Stimulated activated CD4-positive, alpha-beta T cell treated with anti-CD3 and anti-CD28 coated beads, Interleukin-1b, Interleukin-23, amount 100 ng/mL, for 4 hours (primary cell): ENCODE measurements at regions not wholly inside any gene's neighbourhood (a gene's known extent, or its start where the extent isn't known, plus 50 kb on each side); places are given as distances from the start of the nearest gene placed in this dataset.
"Not testable (repeated sequence)": the region's sequence is repeated elsewhere in the genome, so short reads cannot be mapped to it uniquely, and the experiment has no call there.

Experiments
- DNase-seq, 2 donors: peaks; one replicate each; pipeline ENCODE4 v3.0.0-alpha.2; 2020; ENCODE audit warnings: low read depth in 2 of 2

DNA sequence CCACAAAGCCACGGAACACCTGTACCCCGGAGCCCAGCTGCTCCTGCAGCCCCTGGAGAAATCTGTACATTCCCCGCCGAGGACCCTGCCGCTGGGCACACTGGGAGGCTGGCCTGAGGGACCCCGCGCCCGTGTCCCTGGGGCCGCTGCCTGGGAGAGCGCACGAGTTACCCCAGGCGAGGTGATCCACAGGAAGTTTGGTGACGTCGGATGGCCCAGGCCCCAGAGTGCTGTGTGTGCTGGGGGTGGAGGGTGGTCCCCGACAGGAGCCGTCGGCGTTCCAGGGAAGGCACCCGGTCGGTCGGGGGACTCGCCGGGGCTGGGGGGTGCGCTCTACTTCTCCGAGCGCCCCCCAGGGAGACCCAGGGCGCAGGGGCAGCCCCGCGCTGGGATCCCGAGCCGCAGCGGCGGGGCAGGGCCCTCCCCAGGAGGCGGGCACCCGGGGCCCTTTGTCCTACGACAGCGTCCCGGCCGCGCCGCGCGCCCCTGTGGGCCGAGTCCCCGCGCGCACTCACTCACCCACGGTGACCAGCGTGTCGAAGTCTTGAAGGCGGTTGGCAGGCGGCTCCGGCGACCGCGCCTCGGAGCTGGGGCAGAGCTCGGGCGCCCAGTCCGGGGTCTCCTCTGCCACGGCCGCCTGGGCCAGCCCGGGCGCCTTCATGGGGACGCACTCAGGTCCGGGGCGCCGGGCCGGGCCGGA, 129.5 kb upstream of the PRKX start:
- peak; percentile 5 to 12 for DNase-seq

DNA sequence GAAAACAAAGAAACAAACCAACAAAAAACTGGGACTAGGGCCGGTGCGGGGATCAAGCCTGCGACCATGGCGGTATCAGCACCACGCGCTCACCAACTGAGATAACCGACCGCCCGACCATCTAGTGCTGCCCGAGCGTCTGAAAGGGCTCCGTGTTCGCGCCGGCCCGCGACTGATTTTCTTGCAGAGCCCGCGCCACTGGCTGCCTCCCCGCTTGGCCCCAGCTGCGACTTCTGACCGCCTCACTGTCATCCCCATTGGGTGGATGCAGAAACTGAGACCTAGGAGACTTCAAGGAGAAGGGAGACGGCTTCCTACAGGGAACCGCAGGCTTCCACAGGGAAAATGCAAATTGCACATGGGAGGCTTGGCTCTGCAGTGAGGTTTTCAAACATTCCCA, 125.3 kb upstream of the PRKX start:
- DNase-seq, result not testable (repeated sequence)

DNA sequence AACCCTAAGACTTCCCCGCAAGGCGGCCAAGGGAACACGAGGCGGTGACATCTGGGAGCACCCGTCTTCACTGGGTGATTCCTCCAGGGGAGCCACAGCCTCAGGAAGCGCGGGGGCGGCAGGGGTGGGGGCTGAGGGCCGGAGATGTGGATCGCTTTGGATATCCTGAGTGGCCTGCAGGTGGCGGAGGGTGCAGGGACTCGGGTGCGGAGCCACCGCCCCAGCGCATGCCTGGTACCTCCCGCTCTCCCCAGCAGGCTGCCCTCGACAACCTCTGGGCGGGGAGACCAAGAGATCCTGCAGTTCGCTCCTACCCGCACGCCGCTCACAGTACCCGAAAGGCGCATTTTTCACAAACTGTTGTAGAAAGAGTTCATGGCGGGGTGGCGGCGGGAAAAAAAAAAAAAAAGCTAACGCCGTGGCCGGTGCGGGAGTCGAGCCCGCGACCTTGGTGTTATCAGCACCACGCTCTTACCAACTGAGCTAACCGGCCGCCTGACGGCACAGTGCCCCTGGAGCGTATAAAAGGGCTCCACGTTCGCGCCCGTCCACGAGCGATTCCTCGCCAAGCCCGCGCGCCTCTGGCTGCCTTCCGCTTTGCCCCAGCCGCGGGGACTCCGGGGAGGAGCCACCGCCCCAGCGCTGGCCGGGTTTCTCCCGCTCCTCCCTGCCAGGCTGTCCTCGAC, 124.7 kb upstream of the PRKX start:
- DNase-seq, result not testable (repeated sequence)

DNA sequence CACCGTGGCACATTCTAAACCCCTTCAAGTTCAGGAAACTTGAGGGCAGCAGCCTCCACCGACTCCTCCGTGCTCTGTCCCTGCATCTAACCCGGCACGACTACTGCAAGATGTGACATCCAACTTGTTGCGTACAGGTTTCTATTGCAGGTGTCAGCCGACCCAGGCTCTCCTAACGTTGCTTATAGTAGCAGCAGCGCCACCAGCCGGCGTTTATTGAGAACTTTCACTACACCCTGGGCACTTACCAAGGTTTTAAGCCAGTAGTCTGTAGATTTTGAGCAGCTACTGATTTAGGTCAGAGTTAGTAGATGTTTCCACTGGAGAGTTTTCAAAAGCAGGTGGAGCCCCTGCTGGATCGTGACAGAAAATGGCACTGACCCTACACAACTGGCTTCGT, 123.8 kb upstream of the PRKX start:
- DNase-seq, result not testable (repeated sequence)

DNA sequence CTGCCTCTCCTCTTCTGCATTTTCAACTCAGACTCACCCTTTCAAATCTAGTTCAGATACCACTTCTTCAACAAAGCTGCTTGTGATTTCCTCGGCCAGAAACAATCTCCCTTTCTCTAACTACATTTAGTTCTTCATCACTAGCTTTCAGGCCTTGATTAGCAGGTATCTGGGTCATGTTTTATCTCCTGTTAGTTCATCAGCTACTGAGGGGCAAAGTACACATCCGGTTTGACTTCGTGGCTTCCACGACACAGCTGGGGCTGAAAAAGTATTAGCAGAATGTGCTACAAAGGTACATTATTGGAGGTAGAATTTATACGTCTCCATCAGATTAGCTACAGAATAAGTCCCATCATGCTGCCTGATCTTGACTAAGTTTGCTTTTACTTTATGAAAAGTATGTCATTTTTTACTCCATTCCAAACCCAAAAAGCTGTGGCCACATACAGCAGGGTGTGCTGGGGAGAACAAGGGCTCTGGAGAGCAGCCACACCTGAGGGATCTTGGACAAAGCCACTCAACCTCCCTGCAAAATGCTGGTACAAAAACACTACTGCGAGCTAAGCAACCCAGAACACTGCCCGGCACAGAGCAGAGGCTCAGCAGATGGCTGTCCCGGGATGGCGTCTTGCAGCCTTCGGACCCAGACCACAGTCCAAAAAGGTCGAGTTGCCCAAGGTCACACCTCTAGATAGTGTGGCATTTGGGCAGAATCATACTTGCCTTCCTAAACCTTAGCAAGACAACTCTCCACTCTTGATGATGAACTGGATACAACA, 120.5 kb upstream of the PRKX start:
- DNase-seq, result not testable (repeated sequence)

DNA sequence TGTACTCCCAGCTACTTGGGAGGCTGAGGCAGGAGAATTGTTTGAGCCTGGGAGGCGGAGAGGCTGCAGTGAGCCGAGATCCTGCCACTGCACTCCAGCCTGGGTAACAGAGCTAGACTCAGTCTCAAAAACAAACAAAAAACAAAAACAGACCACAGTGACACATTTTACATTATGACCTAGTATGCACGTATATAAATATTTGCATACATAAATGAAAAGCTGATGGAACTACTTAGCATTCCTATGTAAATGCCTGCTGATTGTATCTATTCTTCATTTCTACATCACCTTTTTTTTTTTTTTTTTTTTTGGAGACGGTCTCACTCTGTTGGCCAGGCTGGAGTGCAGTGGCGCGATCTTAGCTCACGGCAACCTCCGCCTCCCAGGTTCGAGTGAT, 116.6 kb upstream of the PRKX start:
- not testable (repeated sequence) for DNase-seq

DNA sequence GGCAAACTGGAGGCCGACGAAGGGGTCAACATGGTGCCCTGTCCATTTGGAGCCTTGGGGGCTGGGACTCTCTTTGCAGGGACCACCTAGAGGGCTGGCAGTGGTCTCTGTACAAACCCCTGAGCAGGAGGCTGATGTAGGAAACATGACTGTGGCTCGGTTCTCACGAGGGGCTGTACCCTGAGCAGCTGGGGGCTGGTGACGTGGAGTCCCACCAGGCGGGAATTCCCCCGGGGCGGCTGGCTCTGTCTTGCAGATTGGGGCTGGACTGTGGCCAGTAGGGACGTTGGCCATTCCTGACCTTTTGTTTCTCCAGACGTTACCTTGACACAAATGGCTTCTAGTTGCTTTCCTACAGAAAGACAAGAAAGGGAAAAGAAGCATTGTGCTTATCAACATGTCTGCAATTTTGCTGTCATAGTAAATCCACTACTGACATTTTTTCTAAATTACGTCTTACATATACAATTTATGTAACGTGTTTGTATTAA, 115.6 kb upstream of the PRKX start:
- DNase-seq, result not testable (repeated sequence)

DNA sequence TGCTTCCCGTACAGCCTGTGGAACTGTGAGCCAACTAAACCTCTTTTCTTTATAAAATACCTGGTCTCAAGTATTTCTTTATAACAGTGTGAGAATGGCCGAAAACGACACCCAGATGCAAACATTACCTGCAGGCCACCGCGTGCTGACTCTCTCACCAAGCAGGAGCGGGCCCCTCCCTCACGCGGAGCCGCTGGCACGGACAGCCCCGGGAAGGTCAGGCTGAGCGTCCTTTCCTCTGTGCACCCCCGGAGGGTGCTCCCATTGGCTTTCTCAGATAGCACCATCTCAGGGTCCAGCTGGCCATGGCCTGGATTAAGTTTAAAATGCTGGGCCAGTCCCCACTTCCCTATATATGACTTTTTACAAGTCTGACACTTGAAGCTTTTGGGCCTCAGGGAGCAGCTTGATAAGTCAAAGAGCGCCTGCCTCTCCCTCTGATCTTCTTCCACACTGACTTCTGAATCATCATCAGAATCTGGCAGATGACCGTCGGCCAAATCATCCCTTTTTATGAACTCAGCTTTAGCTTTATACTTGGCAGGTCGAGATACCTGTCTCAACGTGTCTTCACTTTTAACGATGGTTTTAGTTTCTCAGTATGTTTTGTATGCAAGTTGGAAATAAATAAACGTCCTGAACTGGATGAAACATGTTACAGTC, 115.1 kb upstream of the PRKX start:
- not testable (repeated sequence) for DNase-seq

DNA sequence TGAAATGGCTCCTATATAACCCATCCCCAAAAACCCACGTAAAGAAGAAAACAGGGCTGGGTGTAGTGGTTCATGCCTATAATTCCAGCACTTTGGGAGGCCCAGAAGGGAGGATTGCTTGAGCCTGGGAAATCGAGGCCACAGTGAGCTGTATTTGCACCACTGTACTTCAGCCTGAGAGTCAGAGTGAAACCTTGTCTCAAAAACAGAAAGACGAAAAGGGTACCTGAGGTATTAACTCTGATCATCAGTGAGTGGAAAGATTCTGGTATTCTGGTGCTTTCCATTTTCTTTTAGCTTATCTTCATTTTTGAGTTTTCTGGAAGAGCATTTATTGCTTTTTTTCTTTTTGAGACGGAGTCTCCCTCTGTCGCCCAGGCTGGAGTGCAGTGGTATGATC, 110.6 kb upstream of the PRKX start:
- not testable (repeated sequence) for DNase-seq

DNA sequence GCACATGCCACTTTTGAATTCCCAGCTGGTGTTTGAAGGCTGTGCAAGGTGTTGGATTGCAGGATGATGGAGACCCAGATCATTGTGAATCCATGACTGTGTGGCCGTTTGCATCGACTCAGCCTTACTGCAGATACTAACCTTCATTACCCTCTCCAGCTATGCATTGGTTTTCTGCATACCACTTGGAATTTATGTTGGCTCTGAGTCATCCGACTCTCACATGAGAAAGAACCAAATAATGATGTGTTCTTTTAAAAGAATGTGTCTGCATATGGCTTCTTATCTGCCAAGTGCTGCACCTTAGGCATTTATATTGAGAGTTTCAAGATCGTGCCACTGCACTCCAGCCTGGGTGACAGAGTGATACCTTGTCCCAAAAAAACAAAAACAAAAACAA, 106.7 kb upstream of the PRKX start:
- DNase-seq, result no peak

DNA sequence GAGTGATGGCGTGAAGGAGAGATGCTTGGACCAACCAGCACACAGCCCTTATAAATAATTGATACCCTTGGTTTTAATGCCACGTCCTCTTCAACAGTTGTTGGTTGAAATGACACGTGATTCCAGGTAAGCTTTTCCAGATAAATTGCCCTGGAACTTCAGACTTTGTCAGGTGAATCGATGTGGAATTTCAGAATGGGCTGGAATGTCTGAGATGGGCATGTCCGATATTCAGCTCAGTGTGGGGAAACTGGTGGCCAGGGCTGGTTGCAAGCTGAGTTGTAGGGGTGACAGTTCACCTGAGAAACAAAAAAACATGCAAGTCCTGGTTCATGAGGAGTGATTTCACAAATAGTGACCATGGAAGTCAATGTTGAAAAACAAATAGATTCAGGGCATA, 104.0 kb upstream of the PRKX start:
- DNase-seq, result not testable (repeated sequence)

DNA sequence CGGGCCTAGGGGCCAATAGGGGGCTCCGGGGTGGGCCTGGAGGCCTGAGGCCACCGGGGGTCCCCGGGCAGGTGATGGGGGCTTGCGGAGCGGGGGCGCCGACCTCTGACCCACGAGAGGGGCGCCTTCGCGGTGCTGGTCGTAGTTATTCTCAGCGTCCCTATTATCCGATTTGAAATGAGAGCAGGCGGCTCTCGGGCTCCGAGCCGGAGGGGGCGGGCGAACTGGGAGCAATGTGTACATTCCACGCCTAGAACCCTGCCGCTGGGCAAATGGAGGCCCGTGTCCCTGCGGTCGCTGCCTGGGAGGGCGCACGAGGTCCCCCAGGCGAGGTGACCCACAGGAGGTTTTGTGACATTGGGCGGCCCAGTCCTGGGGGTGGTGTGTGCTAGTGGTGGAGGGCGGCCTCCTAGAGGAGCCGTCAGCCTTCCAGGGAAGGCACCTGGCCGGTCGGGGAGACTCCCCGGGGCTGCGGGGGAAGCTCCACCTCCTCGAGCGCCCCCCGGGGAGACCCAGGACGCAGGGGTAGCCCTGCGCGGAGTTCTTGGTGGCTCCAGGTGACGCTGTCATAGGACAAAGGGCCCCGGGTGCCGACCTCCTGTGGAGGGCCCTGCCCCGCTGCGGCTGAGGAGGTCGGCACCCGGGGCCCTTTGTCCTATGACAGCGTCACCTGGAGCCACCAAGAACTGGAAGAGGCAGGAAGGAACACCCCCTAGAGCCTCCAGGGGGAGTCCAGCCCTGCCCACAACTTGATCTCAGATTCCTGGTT, 102.6 kb upstream of the PRKX start:
- peak; percentile 30 to 34 for DNase-seq

DNA sequence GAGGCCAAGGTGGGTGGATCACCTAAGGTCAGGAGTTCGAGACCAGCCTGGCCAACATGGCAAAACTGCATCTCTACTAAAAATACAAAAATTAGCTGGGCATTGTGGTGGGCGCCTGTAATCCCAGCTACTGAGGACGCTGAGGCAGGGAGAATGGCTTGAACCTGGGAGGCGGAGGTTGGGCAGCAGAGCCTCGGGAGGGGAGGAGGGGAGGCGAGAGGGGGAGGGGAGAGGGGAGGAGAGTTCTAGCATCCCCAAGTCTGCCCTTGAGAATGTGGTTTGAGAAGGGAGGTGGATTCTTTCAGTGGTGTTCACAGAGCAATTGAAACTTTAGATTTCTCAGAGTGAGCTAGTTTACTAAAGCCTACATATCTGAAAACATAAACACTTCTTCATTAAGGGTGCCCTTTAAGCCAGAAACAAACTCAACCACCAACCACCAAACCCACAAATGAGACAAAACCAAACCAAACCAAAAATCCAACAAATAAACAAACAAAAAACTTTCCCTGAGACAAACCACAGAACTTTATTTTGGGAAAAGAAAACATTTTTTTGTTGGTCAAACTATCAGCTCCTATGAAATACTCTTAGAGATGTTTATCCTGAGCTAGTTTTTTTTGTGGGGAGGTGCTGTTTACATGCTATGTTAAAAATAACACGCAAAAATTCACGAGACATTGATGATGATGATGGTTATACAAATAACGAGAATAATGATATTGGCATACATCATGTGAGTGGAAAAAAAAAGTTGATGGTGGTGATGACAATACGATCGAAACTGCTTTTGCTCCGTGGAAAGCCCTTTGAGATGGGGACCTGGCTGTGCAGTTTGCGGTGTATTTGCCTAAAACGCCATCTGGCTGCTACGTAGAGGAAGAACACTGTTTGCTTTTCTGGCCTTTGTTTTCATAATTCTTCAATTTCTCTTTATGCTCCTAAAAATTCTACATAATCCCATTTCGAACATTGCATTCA, 98.2 kb upstream of the PRKX start:
- peak; percentile 8 to 29 for DNase-seq

DNA sequence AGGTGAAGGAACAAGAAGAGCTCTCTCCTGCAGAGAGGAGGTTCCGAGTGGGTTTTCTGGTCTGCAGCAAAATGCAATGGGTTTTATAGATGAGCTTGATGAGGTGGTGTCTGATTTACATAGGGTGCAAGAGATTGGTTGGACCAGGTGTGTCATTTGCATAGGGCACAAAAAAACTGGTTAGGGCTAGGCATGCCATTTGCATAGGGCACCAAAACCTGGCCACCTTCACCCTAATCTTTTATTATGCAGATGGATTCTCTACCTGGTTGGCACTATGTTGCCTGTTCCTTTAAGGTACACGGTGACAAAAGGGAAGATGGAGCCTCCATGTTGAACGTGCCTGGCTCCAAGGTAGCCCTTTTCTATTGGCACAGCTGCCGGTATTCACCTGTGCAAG, 94.5 kb upstream of the PRKX start:
- no peak for DNase-seq

DNA sequence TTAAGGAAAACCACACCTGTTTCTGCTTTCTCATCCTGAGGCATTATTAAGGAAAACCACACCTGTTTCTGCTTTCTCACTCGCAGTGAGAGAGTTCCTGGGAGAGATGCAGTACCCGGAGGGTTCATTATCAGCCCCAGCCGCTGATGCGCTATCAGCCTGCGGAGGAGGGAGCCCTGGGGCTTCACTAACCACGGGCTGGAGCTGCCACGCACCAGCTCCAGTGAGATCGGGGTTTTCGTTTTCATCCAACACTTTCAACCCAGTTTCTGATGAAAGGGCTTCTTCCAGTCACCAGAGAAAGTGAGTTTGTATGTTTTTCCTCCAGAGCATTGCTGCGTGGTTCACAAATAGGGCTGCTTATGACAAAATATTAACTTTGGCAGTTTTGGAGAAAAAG, 93.2 kb upstream of the PRKX start:
- DNase-seq, result no peak

DNA sequence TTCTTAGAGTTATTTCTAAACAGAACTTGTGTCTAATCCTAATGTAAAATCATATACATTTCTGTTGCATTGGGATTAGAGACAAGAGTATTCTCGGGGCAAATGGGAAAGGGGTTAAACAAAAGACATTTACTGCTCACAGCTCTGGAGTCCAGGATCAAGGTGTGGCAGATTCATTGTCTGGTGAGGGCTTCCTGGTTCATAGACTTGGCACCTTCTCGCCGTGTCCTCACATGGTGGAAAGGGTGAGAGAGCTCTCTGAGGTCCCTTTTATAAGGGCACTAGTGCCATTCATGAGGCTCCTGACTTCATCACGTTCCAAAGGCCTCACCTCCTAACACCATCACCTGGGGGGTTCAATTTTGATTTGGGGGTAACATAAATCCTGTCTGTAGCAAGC, 90.3 kb upstream of the PRKX start:
- no peak for DNase-seq

DNA sequence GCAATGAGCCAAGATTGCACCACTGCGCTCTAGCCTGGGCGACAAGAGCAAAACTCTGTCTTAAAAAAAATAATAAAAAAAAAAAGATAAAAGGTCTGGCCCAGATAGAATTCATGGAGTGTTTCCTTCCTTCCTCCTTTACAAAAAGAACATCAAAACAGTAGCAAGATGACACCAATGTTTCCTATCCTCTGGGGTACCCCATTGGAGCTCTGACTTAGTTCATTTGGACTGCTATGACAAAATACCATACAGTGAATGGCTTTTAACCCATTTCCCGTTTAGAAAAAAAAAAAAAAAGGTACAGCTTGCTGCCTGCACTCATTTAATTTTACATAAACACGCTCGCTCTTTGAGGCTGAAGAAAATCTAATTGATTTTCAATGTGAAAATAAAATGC, 89.9 kb upstream of the PRKX start:
- DNase-seq, result no peak

DNA sequence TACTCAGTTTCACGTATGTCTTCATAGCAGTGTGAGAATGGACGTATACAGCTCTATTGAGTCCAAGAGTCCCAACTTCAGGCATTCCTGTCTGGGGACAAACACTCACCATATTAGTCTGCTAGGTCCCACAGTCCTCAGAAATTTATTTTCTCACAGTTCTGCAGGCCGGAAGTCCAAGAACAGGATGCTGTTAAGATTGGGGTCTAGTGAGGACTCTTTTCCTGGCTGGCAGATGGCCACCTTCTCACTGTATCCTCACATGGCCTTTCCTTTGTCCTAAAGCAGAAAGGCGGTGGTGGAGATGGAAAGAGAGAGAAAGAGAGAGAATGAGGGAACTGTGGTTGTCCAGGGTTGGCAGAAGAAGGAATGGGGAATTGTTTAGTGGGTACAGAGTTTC, 82.0 kb upstream of the PRKX start:
- not testable (repeated sequence) for DNase-seq

DNA sequence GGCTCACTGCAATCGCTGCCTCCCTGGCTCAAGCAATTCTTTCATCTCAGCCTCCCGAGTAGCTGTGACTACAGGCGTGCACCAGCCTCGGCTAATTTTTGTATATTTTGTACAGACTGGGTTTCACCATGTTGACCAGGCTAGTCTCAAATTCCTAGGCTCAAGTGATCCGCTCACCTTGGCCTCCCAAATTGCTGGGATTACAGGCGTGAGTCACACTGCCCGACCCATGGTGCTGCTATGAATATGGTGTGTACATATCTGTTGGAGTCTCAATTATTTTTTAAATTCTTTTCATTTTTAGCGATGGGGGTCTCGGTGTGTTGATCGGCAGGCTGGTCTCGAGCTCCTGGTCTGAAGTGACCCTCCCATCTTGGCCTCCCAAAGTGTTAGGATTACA, 78.0 kb upstream of the PRKX start:
- no peak for DNase-seq
